Upper lobe of right lung (tissue), 1 donor: ENCODE measurements at regions not wholly inside any gene's neighbourhood (a gene's known extent, or its start where the extent isn't known, plus 50 kb on each side); places are given as distances from the start of the nearest gene placed in this dataset.

Experiments used
- ATAC-seq: fragments of 200-7000 bp; cut with Tn5 transposase; one replicate; pipeline ENCODE4 v1.9.1; 2020; ENCODE audit warnings: mild to moderate bottlenecking, moderate library complexity
- DNase-seq: peaks from one replicate; pipeline ENCODE4 v3.0.0-alpha.2; 2020
- H3K27ac ChIP-seq: fragments of 200-600 bp; one replicate; pipeline ENCODE4 v1.8.0; 2022
- H3K27me3 ChIP-seq: fragments of 200-600 bp; one replicate; pipeline ENCODE4 v1.8.0; 2022; ENCODE audit warnings: mild to moderate bottlenecking
- H3K36me3 ChIP-seq: fragments of 200-600 bp; one replicate; pipeline ENCODE4 v1.8.0; 2022
- H3K4me1 ChIP-seq: fragments of 200-600 bp; one replicate; pipeline ENCODE4 v1.8.0; 2022
- H3K4me3 ChIP-seq: fragments of 200-600 bp; one replicate; pipeline ENCODE4 v1.8.0; 2022; ENCODE audit warnings: mild to moderate bottlenecking
- H3K9me3 ChIP-seq: fragments of 200-600 bp; one replicate; pipeline ENCODE4 v1.8.0; 2022
- CTCF ChIP-seq: fragments of 200-600 bp; IDR thresholded peaks from one replicate; pipeline ENCODE4 v1.8.0; 2022; ENCODE audit warnings: antibody characterized with exemption
- intact Hi-C: fragments of 100-400 bp; cut with DNase I; formaldehyde crosslinking; loops from one replicate; pipeline ENCODE4 v1.11.0; 2022
- donor health status: DM: no; HTN: yes; CAD: no; lungs with severe emphysema.

- no peak for ATAC-seq
- no peak overlapping the region for H3K27ac ChIP-seq
- DNase-seq: no peak
- intact Hi-C loops: no loop called here
- TF ChIP-seq CTCF: no peak
- no peaks in the 10 kb centered on the region for H3K27me3 ChIP-seq
- H3K4me1 ChIP-seq: no peaks in the 10 kb centered on the region
- H3K36me3 ChIP-seq: no peaks in the 10 kb centered on the region
- no peak overlapping the region for H3K4me3 ChIP-seq
- H3K9me3 ChIP-seq: no peaks in the 10 kb centered on the region
Observed at GRCh38 chr11:112835591-112836255, 125.5 kb upstream of the NCAM1 start.

DNA sequence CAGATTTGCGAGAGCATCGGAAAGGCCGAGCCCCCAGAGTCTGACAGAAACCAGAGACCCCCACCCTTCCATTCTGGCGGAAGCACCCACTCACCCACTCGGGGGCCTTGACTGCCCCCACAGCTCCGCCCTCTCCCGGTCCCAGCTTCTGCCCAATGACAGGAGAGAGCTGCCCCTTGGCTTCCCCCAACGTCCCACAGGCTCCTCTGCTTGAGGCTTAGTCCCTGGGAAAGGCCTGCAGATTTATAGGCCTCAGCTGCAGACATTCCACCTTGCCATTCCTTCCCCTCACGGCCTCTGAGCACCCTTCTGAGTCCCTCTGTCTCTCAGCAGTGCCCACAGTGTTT is 125.0 kb upstream of the NCAM1 start:
- no peak overlapping the region for H3K4me3 ChIP-seq
- no peak overlapping the region for H3K27ac ChIP-seq
- no peak for TF ChIP-seq CTCF
- DNase-seq (no peak), ATAC-seq (no peak)
- no peaks in the 10 kb centered on the region for H3K9me3 ChIP-seq
- intact Hi-C loops: no loop called here
- H3K4me1 ChIP-seq: no peaks in the 10 kb centered on the region
- H3K36me3 ChIP-seq: no peaks in the 10 kb centered on the region
- H3K27me3 ChIP-seq: no peaks in the 10 kb centered on the region

DNA sequence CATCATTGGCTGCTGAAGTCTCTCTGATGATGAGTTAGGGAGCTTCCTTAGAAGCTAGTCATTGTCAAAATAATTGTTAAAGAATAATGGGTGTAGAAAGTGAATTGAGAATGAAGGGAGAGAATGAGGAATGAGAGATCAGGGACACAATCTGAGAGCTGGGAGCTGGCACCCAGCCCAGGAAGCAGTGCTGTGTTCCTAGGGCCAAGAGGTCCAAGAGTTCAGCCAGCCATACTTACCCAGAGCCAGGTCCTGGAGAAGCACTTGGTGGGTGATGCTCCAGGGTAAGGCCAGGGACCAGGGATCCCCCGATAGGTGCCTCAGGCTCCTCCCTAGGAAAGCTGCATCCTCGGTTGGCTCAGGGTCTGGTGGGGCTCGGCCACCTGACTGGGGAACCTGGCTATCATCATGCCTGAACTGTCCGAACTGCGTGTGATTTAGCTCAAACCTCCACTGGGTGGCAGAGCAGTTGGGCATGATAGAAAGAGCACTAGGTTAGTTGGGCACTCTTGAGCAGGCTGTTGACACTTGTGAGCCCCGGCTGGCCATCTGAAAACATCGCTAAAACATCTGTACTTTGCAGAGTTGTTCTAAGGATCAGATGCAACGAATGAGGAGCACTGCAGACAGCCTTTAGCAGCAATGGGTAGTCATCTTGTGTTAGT is 123.9 kb upstream of the NCAM1 start:
- Histone ChIP-seq H3K9me3 (no peaks in the 10 kb centered on the region), H3K4me3 (no peak overlapping the region), H3K27me3 (no peaks in the 10 kb centered on the region), H3K36me3 (no peaks in the 10 kb centered on the region), H3K4me1 (no peaks in the 10 kb centered on the region), H3K27ac (no peak overlapping the region)
- DNase-seq: no peak
- no peak for TF ChIP-seq CTCF
- intact Hi-C loops: no loop called here
- ATAC-seq: no peak

GRCh38 chr11:112839051-112839450 is 122.2 kb upstream of the NCAM1 start:
- TF ChIP-seq CTCF: no peak
- Histone ChIP-seq H3K36me3 (no peaks in the 10 kb centered on the region), H3K4me3 (no peak overlapping the region), H3K27me3 (no peaks in the 10 kb centered on the region), H3K27ac (no peak overlapping the region), H3K4me1 (no peaks in the 10 kb centered on the region), H3K9me3 (no peaks in the 10 kb centered on the region)
- intact Hi-C loops: no loop called here
- ATAC-seq (no peak), DNase-seq (no peak)

DNA sequence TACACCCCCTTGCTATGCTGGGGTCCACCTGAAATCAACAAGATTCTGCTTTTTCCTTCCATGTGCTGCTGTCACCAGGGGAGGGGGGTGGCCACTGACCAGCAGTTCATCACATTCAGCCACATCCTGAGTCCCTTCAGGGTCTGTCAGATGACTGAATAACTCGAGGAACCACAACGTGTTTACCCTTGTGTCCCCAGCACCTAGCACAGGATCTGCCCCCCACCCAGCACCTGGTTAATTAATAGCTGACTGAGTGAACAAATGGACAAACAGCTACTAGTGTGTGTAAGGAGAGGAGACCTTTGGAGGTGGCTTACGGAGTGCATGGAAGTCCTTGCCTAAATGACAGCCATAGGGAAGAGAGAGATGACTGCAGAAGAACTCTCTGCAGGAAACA is 119.5 kb upstream of the NCAM1 start:
- no peak for ATAC-seq
- no peak for DNase-seq
- Histone ChIP-seq H3K4me1 (no peaks in the 10 kb centered on the region), H3K27me3 (no peaks in the 10 kb centered on the region), H3K27ac (no peak overlapping the region), H3K36me3 (no peaks in the 10 kb centered on the region), H3K9me3 (no peaks in the 10 kb centered on the region), H3K4me3 (no peak overlapping the region)
- intact Hi-C loops: no loop called here
- TF ChIP-seq CTCF: no peak
